ENCODE measurements at regions not wholly inside any gene's neighbourhood (a gene's known extent, or its start where the extent isn't known, plus 50 kb on each side); places are given as distances from the start of the nearest gene placed in this dataset.
"Not testable (repeated sequence)": the region's sequence is repeated elsewhere in the genome, so short reads cannot be mapped to it uniquely, and the experiment has no call there.

DNA sequence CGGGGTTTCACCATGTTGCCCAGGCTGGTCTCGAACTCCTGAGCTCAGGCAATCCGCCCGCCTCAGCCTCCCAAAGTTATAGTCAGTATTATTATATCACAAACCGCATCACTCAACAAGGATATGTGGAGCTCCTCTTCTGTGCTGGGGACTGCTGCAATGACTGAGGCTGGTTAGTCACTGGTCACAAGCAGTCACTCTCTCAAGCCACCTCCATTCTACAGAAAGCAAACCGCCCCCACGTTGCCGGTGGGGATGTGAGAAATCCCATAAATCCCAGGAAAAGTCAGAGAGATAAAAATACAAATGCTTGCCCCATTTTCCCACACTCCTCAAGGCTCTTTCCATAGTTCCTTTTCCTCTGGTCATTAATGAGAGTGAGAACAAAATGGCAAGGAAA lies 155.7 kb downstream of the ADSS2 start:
- Histone ChIP-seq H3K9me3 (ENCODE audit: control insufficient read depth in 4 of 4, insufficient read depth in 3 of 4, low read length in 3 of 4) (no peaks in the 10 kb centered on the region), H3K9ac (ENCODE audit: insufficient read depth in 1 of 2, low read length in 2 of 2) (no peak overlapping the region), H3K27me3 (ENCODE audit: control insufficient read depth in 3 of 3, insufficient read depth in 3 of 3, low read length in 2 of 3) (no peaks in the 10 kb centered on the region), H3K27ac (ENCODE audit: low read depth in 1 of 2, low read length in 1 of 2) (no peak overlapping the region), H3K4me3 (no peak overlapping the region), H3K4me1 (ENCODE audit: control insufficient read depth in 5 of 5, insufficient read depth in 5 of 5, low read length in 5 of 5) (peaks cover 0 to 5% (median 0%) of the 10 kb centered on the region in 5 donors), H3K36me3 (ENCODE audit: control insufficient read depth in 4 of 4, insufficient read depth in 4 of 4, low read length in 4 of 4) (no peaks in the 10 kb centered on the region)
- TF ChIP-seq, protein P1, sequence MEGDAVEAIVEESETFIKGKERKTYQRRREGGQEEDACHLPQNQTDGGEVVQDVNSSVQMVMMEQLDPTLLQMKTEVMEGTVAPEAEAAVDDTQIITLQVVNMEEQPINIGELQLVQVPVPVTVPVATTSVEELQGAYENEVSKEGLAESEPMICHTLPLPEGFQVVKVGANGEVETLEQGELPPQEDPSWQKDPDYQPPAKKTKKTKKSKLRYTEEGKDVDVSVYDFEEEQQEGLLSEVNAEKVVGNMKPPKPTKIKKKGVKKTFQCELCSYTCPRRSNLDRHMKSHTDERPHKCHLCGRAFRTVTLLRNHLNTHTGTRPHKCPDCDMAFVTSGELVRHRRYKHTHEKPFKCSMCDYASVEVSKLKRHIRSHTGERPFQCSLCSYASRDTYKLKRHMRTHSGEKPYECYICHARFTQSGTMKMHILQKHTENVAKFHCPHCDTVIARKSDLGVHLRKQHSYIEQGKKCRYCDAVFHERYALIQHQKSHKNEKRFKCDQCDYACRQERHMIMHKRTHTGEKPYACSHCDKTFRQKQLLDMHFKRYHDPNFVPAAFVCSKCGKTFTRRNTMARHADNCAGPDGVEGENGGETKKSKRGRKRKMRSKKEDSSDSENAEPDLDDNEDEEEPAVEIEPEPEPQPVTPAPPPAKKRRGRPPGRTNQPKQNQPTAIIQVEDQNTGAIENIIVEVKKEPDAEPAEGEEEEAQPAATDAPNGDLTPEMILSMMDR (IDR thresholded peaks at IDR 0.05; ENCODE audit: control extremely low read depth, extremely low read depth): no peak
- WGBS, 2 donors: 87 to 95% methylated on average over 7 of the region's 8 CpGs
- ATAC-seq (ENCODE audit: insufficient read depth, low FRiP score): no peak
- no peak for DNase-seq

DNA sequence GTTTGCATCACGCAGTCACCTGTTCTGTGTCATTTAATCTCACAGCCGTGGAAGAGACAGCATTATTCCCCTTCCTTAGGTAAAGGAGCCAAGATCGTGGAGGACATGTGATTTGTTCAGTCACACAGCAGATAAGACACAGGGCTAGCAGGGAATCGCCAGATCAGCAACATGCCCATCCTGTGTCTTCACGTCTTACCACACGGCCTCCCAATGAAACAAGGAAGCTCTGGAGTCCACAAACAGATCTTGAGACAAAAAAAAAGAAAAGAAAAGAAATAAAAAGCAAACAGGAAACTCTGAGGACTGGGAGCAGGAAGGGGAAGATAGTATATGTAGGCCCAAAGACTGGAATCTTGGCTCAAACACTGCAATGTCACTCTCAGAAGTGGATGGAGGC lies 155.3 kb downstream of the ADSS2 start:
- Histone ChIP-seq H3K9me3 (ENCODE audit: control insufficient read depth in 4 of 4, insufficient read depth in 3 of 4, low read length in 3 of 4) (no peaks in the 10 kb centered on the region), H3K27me3 (ENCODE audit: control insufficient read depth in 3 of 3, insufficient read depth in 3 of 3, low read length in 2 of 3) (no peaks in the 10 kb centered on the region), H3K27ac (ENCODE audit: low read depth in 1 of 2, low read length in 1 of 2) (no peak overlapping the region), H3K4me3 (no peak overlapping the region), H3K4me1 (ENCODE audit: control insufficient read depth in 5 of 5, insufficient read depth in 5 of 5, low read length in 5 of 5) (peaks cover 0 to 5% (median 0%) of the 10 kb centered on the region in 5 donors), H3K36me3 (ENCODE audit: control insufficient read depth in 4 of 4, insufficient read depth in 4 of 4, low read length in 4 of 4) (no peaks in the 10 kb centered on the region), H3K9ac (ENCODE audit: insufficient read depth in 1 of 2, low read length in 2 of 2) (no peak overlapping the region)
- WGBS, 2 donors: 30 to 50% methylated on average over 6 of the region's 6 CpGs
- no peak for DNase-seq
- TF ChIP-seq, protein P1 (IDR thresholded peaks at IDR 0.05; ENCODE audit: control extremely low read depth, extremely low read depth): no peak
- no peak for ATAC-seq (ENCODE audit: insufficient read depth, low FRiP score)

DNA sequence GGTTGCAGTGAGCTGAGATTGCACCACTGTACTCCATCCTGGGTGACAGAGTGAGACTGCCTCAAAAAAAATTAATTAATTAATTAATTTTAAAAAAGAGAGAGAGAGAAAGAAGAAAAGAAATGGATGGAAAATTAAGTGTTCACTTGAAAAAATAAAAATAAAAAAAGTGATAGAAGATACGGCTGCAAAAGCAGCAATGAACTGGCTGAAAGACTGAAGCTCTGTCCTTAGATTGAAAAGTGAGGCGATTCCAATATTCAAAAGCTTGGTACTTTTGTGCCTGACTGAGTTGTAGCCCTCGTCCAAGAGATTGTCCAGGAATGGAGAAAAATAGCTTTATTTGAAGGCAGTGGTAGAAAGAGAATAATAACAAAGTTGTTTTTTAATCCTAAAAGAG lies 154.6 kb downstream of the ADSS2 start:
- no peak overlapping the region for H3K27ac ChIP-seq (ENCODE audit: low read depth in 1 of 2, low read length in 1 of 2)
- WGBS, 2 donors: 77 to 96% methylated on average over 3 of the region's 3 CpGs
- H3K9ac ChIP-seq (ENCODE audit: insufficient read depth in 1 of 2, low read length in 2 of 2): no peak overlapping the region
- H3K4me1 ChIP-seq (ENCODE audit: control insufficient read depth in 5 of 5, insufficient read depth in 5 of 5, low read length in 5 of 5): peaks cover 0 to 7% (median 0%) of the 10 kb centered on the region in 5 donors
- no peak for ATAC-seq (ENCODE audit: insufficient read depth, low FRiP score)
- no peak for DNase-seq
- H3K27me3 ChIP-seq (ENCODE audit: control insufficient read depth in 3 of 3, insufficient read depth in 3 of 3, low read length in 2 of 3): no peaks in the 10 kb centered on the region
- no peak overlapping the region for H3K4me3 ChIP-seq
- H3K36me3 ChIP-seq (ENCODE audit: control insufficient read depth in 4 of 4, insufficient read depth in 4 of 4, low read length in 4 of 4): no peaks in the 10 kb centered on the region
- no peaks in the 10 kb centered on the region for H3K9me3 ChIP-seq (ENCODE audit: control insufficient read depth in 4 of 4, insufficient read depth in 3 of 4, low read length in 3 of 4)
- TF ChIP-seq, protein P1 (IDR thresholded peaks at IDR 0.05; ENCODE audit: control extremely low read depth, extremely low read depth): no peak

DNA sequence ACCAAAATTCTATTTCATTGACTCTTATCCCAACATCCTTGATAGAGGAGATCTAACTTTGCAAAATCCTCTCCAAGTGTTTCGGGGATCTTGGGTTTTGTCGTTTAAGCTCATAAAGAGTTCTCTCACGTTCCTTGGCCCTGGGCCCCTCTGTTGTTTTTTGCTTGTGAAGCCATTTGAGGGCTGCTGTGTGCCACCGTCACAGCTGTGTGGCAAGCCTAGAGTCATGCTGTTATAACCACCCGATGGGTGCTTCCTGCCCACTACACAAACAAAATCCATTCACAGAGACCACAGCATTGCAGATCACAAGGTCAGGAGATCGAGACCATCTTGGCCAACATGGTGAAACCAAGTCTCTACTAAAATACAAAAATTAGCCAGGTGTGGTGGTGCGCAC lies 154.1 kb downstream of the ADSS2 start:
- no peak overlapping the region for H3K9ac ChIP-seq (ENCODE audit: insufficient read depth in 1 of 2, low read length in 2 of 2)
- DNase-seq (no peak), ATAC-seq (ENCODE audit: insufficient read depth, low FRiP score) (no peak)
- no peak overlapping the region for H3K27ac ChIP-seq (ENCODE audit: low read depth in 1 of 2, low read length in 1 of 2)
- 67 to 88% methylated on average over 7 of the region's 7 CpGs for WGBS, 2 donors
- TF ChIP-seq, protein P1 (IDR thresholded peaks at IDR 0.05; ENCODE audit: control extremely low read depth, extremely low read depth): no peak
- H3K4me3 ChIP-seq: no peak overlapping the region
- H3K27me3 ChIP-seq (ENCODE audit: control insufficient read depth in 3 of 3, insufficient read depth in 3 of 3, low read length in 2 of 3): no peaks in the 10 kb centered on the region
- H3K36me3 ChIP-seq (ENCODE audit: control insufficient read depth in 4 of 4, insufficient read depth in 4 of 4, low read length in 4 of 4): no peaks in the 10 kb centered on the region
- H3K9me3 ChIP-seq (ENCODE audit: control insufficient read depth in 4 of 4, insufficient read depth in 3 of 4, low read length in 3 of 4): no peaks in the 10 kb centered on the region
- H3K4me1 ChIP-seq (ENCODE audit: control insufficient read depth in 5 of 5, insufficient read depth in 5 of 5, low read length in 5 of 5): peaks cover 0 to 7% (median 2%) of the 10 kb centered on the region in 5 donors

DNA sequence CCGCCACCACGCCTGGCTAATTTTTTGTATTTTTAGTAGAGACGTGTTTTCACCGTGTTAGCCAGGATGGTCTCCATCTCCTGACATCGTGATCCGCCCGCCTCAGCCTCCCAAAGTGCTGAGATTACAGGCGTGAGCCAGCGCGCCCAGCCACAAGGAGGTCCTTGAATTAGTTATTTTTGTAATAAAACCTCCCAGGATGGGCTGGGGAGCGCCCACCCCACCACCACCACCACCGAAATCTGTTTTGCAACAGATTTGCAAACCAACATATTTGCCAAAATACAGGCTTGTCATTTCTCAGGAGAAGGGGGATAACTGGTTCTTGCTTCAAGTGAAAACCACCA lies 151.7 kb downstream of the ADSS2 start:
- H3K4me3 ChIP-seq; ATAC-seq (ENCODE audit: insufficient read depth, low FRiP score); H3K36me3 ChIP-seq (ENCODE audit: control insufficient read depth in 4 of 4, insufficient read depth in 4 of 4, low read length in 4 of 4); H3K9me3 ChIP-seq (ENCODE audit: control insufficient read depth in 4 of 4, insufficient read depth in 3 of 4, low read length in 3 of 4); H3K27me3 ChIP-seq (ENCODE audit: control insufficient read depth in 3 of 3, insufficient read depth in 3 of 3, low read length in 2 of 3); H3K9ac ChIP-seq (ENCODE audit: insufficient read depth in 1 of 2, low read length in 2 of 2); DNase-seq; H3K27ac ChIP-seq (ENCODE audit: low read depth in 1 of 2, low read length in 1 of 2): not testable (repeated sequence)
- 88 to 94% methylated on average over 12 of the region's 12 CpGs for WGBS, 2 donors
- H3K4me1 ChIP-seq (ENCODE audit: control insufficient read depth in 5 of 5, insufficient read depth in 5 of 5, low read length in 5 of 5): peaks cover 0 to 16% (median 2%) of the 10 kb centered on the region in 5 donors

Measured in lung (tissue), 11 donors.